ENCODE measurements at regions not wholly inside any gene's neighbourhood (a gene's known extent, or its start where the extent isn't known, plus 50 kb on each side); places are given as distances from the start of the nearest gene placed in this dataset.

GRCh38 chr4:33334416-33334815 is 2614.2 kb downstream of the PCDH7 start:
- no peak overlapping the region for H3K4me3 Mint-ChIP-seq
- no peaks in the 10 kb centered on the region for H3K27me3 Mint-ChIP-seq (ENCODE audit: low read depth)
- TF ChIP-seq, protein P1, sequence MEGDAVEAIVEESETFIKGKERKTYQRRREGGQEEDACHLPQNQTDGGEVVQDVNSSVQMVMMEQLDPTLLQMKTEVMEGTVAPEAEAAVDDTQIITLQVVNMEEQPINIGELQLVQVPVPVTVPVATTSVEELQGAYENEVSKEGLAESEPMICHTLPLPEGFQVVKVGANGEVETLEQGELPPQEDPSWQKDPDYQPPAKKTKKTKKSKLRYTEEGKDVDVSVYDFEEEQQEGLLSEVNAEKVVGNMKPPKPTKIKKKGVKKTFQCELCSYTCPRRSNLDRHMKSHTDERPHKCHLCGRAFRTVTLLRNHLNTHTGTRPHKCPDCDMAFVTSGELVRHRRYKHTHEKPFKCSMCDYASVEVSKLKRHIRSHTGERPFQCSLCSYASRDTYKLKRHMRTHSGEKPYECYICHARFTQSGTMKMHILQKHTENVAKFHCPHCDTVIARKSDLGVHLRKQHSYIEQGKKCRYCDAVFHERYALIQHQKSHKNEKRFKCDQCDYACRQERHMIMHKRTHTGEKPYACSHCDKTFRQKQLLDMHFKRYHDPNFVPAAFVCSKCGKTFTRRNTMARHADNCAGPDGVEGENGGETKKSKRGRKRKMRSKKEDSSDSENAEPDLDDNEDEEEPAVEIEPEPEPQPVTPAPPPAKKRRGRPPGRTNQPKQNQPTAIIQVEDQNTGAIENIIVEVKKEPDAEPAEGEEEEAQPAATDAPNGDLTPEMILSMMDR (IDR thresholded peaks at IDR 0.05; ENCODE audit: unreplicated experiment in 3 of 3) = no peak
- H3K27ac Mint-ChIP-seq = no peak overlapping the region
- no peaks in the 10 kb centered on the region for H3K4me1 Mint-ChIP-seq
- no peaks in the 10 kb centered on the region for H3K36me3 Mint-ChIP-seq (ENCODE audit: low read depth)
- H3K9me3 Mint-ChIP-seq = peaks cover 36% of the 10 kb centered on the region

GRCh38 chr4:33339762-33340161 is 2619.6 kb downstream of the PCDH7 start:
- H3K27me3 Mint-ChIP-seq (ENCODE audit: low read depth) = no peaks in the 10 kb centered on the region

DNA sequence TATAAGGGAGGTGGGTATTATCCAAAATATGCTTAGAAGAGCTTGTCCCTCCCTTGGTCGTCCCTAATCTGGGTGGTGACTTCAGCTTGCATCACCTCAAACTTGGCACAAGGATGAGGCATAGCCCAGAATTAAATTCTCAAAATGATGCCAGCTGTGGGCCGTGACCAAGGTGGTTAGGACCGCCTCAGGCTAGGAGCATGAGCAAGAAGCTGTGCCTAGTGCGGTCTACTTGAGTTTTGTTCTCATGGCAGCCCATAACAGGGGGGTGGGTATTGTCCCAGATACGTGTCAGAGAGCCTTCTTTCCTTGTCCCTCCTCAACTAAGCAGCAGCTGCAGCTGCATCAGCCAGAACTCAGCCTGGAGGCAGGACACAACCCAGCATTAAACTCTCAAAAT is 2620.0 kb downstream of the PCDH7 start:
- Mint-ChIP-seq H3K4me3 (no peak overlapping the region), H3K9me3 (peaks cover 19% of the 10 kb centered on the region), H3K36me3 (ENCODE audit: low read depth) (no peaks in the 10 kb centered on the region), H3K4me1 (no peaks in the 10 kb centered on the region), H3K27me3 (ENCODE audit: low read depth) (no peaks in the 10 kb centered on the region), H3K27ac (no peak overlapping the region)
- TF ChIP-seq, protein P1 (IDR thresholded peaks at IDR 0.05; ENCODE audit: unreplicated experiment in 3 of 3) = no peak

More at GRCh38 chr4:33339762-33340161, 2619.6 kb downstream of the PCDH7 start:
- no peaks in the 10 kb centered on the region for H3K4me1 Mint-ChIP-seq
- no peak overlapping the region for H3K27ac Mint-ChIP-seq
- no peaks in the 10 kb centered on the region for H3K36me3 Mint-ChIP-seq (ENCODE audit: low read depth)
- no peak overlapping the region for H3K4me3 Mint-ChIP-seq
- TF ChIP-seq, protein P1 (IDR thresholded peaks at IDR 0.05; ENCODE audit: unreplicated experiment in 3 of 3) = no peak
- H3K9me3 Mint-ChIP-seq = peaks cover 19% of the 10 kb centered on the region

DNA sequence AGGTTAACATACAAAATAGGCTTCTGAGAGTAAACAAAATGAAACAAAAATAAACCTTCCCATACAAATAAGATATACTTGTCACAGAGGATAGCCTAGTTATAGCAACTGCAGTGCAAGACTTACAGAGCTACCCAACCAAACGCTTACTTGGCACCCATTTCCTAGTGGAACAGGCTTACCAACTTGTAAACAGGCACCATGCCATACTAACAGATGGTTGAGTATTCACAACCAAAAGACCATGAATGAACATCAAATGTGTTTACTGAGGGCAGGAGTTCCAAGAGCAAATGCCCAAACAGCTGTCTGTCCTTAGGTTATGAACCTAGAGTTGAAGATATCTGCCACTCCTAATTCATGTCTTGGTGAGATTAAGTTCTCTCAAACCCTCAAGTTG is 2629.2 kb downstream of the PCDH7 start:
- Mint-ChIP-seq H3K27ac (no peak overlapping the region), H3K4me3 (no peak overlapping the region), H3K9me3 (no peaks in the 10 kb centered on the region), H3K36me3 (ENCODE audit: low read depth) (no peaks in the 10 kb centered on the region), H3K27me3 (ENCODE audit: low read depth) (no peaks in the 10 kb centered on the region), H3K4me1 (no peaks in the 10 kb centered on the region)
- TF ChIP-seq, protein P1 (IDR thresholded peaks at IDR 0.05; ENCODE audit: unreplicated experiment in 3 of 3) = no peak

GRCh38 chr4:33357121-33357520 is 2637.0 kb downstream of the PCDH7 start:
- no peaks in the 10 kb centered on the region for H3K4me1 Mint-ChIP-seq
- TF ChIP-seq, protein P1 (IDR thresholded peaks at IDR 0.05; ENCODE audit: unreplicated experiment in 3 of 3) = no peak
- no peak overlapping the region for H3K27ac Mint-ChIP-seq
- H3K4me3 Mint-ChIP-seq = no peak overlapping the region
- H3K36me3 Mint-ChIP-seq (ENCODE audit: low read depth) = no peaks in the 10 kb centered on the region
- no peaks in the 10 kb centered on the region for H3K9me3 Mint-ChIP-seq
- no peaks in the 10 kb centered on the region for H3K27me3 Mint-ChIP-seq (ENCODE audit: low read depth)

GRCh38 chr4:33369446-33369845 is 2649.3 kb downstream of the PCDH7 start:
- H3K4me3 Mint-ChIP-seq = no peak overlapping the region
- H3K4me1 Mint-ChIP-seq = peaks cover 5% of the 10 kb centered on the region
- no peaks in the 10 kb centered on the region for H3K27me3 Mint-ChIP-seq (ENCODE audit: low read depth)
- TF ChIP-seq, protein P1 (IDR thresholded peaks at IDR 0.05; ENCODE audit: unreplicated experiment in 3 of 3) = no peak
- H3K27ac Mint-ChIP-seq = no peak overlapping the region
- H3K9me3 Mint-ChIP-seq = peaks cover 17% of the 10 kb centered on the region
- no peaks in the 10 kb centered on the region for H3K36me3 Mint-ChIP-seq (ENCODE audit: low read depth)

All from nephron (organoid).